HEK293 (cell line): ENCODE measurements at regions not wholly inside any gene's neighbourhood (a gene's known extent, or its start where the extent isn't known, plus 50 kb on each side); places are given as distances from the start of the nearest gene placed in this dataset.

ENCODE experiments used
- TRIM28 ChIP-seq: IDR thresholded peaks from 2 replicates; pipeline ENCODE4 v1.6.1; 2011; ENCODE audit warnings: low read length, control low read depth, borderline replicate concordance
- ZFP41 ChIP-seq: fragments of 450-650 bp; formaldehyde crosslinking; IDR thresholded peaks from 2 replicates; pipeline ENCODE4 v1.5.1; 2016; ENCODE audit warnings: missing biosample characterization, missing genetic modification characterization, borderline replicate concordance
- ZNF10 ChIP-seq: fragments of 450-650 bp; formaldehyde crosslinking; IDR thresholded peaks from 2 replicates; pipeline ENCODE4 v1.5.1; 2017; ENCODE audit warnings: missing biosample characterization, missing genetic modification characterization
- ZNF558 ChIP-seq: fragments of 450-650 bp; formaldehyde crosslinking; IDR thresholded peaks from 2 replicates; pipeline ENCODE4 v1.5.1; 2016; ENCODE audit warnings: missing biosample characterization, missing genetic modification characterization
- ZNF660 ChIP-seq: fragments of 450-650 bp; IDR thresholded peaks from 2 replicates; pipeline ENCODE4 v1.5.1; 2018; ENCODE audit warnings: missing biosample characterization, mild to moderate bottlenecking, missing genetic modification characterization
- ZSCAN16 ChIP-seq: fragments of 450-650 bp; formaldehyde crosslinking; IDR thresholded peaks from 2 replicates; pipeline ENCODE4 v1.5.1; 2016; ENCODE audit warnings: missing biosample characterization, missing genetic modification characterization
- TF ChIP-seq, protein P1 (sequence below): fragments of 450-650 bp; formaldehyde crosslinking; IDR thresholded peaks from 2 replicates; pipeline ENCODE4 v1.5.1; 2016; ENCODE audit warnings: missing biosample characterization, missing genetic modification characterization

- TF ChIP-seq ZSCAN16 (no peak), ZNF660 (no peak), ZNF10 (tag by site-specific recombination) (no peak), TRIM28 (no peak), ZNF558 (no peak), ZFP41 (no peak)
- TF ChIP-seq, protein P1, sequence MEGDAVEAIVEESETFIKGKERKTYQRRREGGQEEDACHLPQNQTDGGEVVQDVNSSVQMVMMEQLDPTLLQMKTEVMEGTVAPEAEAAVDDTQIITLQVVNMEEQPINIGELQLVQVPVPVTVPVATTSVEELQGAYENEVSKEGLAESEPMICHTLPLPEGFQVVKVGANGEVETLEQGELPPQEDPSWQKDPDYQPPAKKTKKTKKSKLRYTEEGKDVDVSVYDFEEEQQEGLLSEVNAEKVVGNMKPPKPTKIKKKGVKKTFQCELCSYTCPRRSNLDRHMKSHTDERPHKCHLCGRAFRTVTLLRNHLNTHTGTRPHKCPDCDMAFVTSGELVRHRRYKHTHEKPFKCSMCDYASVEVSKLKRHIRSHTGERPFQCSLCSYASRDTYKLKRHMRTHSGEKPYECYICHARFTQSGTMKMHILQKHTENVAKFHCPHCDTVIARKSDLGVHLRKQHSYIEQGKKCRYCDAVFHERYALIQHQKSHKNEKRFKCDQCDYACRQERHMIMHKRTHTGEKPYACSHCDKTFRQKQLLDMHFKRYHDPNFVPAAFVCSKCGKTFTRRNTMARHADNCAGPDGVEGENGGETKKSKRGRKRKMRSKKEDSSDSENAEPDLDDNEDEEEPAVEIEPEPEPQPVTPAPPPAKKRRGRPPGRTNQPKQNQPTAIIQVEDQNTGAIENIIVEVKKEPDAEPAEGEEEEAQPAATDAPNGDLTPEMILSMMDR (tag by site-specific recombination): no peak
Measured at GRCh38 chr3:146948186-146948585, 343.0 kb upstream of the PLSCR5 start.
